HG03521 (cell line): ENCODE measurements at regions not wholly inside any gene's neighbourhood (a gene's known extent, or its start where the extent isn't known, plus 50 kb on each side); places are given as distances from the start of the nearest gene placed in this dataset.

Experiments
- ATAC-seq: cut with Tn5 transposase; IDR thresholded peaks from one replicate; pipeline ENCODE4 v1.9.1; 2021; ENCODE audit warnings: mild to moderate bottlenecking, moderate library complexity; ENCODE audit not compliant: unreplicated experiment

- ATAC-seq: no peak
These were observed 135.1 kb downstream of the RRAGC start for GRCh38 chr1:38724160-38725131.

GRCh38 chr1:38721816-38722215 is 137.8 kb downstream of the RRAGC start:
- ATAC-seq: no peak

- no peak for ATAC-seq
These were observed 139.7 kb downstream of the RRAGC start for GRCh38 chr1:38719880-38720279.

- no peak for ATAC-seq
These were observed 141.5 kb downstream of the RRAGC start for GRCh38 chr1:38718031-38718430.

- no peak for ATAC-seq
These were observed 143.3 kb downstream of the RRAGC start for GRCh38 chr1:38716229-38716628.

- no peak for ATAC-seq
These were observed 144.2 kb downstream of the RRAGC start for GRCh38 chr1:38715415-38715814.

- no peak for ATAC-seq
These were observed 147.5 kb downstream of the RRAGC start for GRCh38 chr1:38712046-38712445.

- no peak for ATAC-seq
These were observed 150.8 kb downstream of the RRAGC start for GRCh38 chr1:38708701-38709258.

GRCh38 chr1:38701088-38701487 is 158.5 kb downstream of the RRAGC start:
- no peak for ATAC-seq

GRCh38 chr1:38700077-38700470 is 159.5 kb downstream of the RRAGC start:
- ATAC-seq: no peak

- no peak for ATAC-seq
These were observed 160.1 kb downstream of the RRAGC start for GRCh38 chr1:38699330-38700076.

GRCh38 chr1:38697387-38697786 is 162.2 kb downstream of the RRAGC start:
- no peak for ATAC-seq

GRCh38 chr1:38696371-38696770 is 163.2 kb downstream of the RRAGC start:
- ATAC-seq: no peak

GRCh38 chr1:38693759-38694158 is 165.8 kb downstream of the RRAGC start:
- no peak for ATAC-seq

- ATAC-seq: no peak
These were observed 166.5 kb downstream of the RRAGC start for GRCh38 chr1:38693031-38693430.

- ATAC-seq: no peak
These were observed 168.7 kb downstream of the RRAGC start for GRCh38 chr1:38690790-38691449.

- no peak for ATAC-seq
These were observed 172.7 kb downstream of the RRAGC start for GRCh38 chr1:38686927-38687255.

GRCh38 chr1:38686167-38686926 is 173.2 kb downstream of the RRAGC start:
- ATAC-seq: no peak

- no peak for ATAC-seq
These were observed 174.2 kb downstream of the RRAGC start for GRCh38 chr1:38685388-38685787.

GRCh38 chr1:38680801-38681510 is 178.6 kb downstream of the RRAGC start:
- ATAC-seq: no peak
